ENCODE measurements at regions not wholly inside any gene's neighbourhood (a gene's known extent, or its start where the extent isn't known, plus 50 kb on each side); places are given as distances from the start of the nearest gene placed in this dataset.

DNA sequence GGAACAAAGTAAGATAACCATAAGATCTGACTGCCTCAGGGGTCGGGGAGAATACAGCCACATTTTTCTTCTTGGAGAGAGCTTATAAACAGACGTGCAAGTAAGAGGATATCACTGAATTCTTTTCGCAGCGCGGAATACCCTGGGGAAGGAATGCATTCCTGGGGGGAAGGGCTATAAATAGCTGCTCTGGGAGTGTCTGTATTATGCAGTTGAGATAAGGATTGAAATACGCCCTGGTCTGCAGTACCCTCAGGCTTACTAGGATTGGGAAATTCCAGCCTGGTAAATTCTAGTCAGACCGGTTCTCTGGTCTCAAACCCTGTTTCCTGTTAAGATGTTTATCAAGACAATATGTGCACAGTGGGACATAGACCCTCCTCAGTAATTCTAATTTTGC is 1491.7 kb upstream of the RAG2 start (continued):
- TF ChIP-seq YY1 (IDR thresholded peaks at IDR 0.05; ENCODE audit: extremely low read depth, insufficient replicate concordance, low read depth, low read length) (no peak), EGR1 (IDR thresholded peaks at IDR 0.05; ENCODE audit: low read depth) (no peak), CTCF (IDR thresholded peaks at IDR 0.05 in 2 of 3, conservative IDR thresholded peaks at IDR 0.05 in 1 of 3; ENCODE audit: borderline replicate concordance in 1 of 3, insufficient read depth in 1 of 3, low read depth in 2 of 3, low read length in 2 of 3) (no peak)

DNA sequence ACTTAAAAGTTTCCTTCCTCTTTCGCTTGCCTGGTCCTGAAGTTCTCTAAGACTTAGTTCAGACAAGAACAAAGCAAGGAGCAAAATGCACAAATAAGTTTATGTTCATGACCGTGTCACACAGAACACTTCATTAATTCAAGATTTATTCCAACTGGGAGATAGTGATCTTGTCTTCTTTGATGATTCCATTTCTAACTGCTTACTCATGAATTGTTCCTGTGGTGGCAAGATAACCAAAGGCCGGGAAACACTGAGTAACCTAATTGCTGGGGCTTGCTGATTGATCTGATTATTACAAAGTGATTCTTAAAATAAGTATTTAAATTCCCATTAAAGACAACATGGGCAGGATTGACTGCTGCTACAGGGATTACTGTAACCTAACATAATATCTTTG is 1462.9 kb upstream of the RAG2 start:
- no peak overlapping the region for H3K9ac ChIP-seq (ENCODE audit: low read length)
- no TSS peak for BruUV-seq (replicated peaks)
- no peaks in the 10 kb centered on the region for H4K20me1 ChIP-seq (ENCODE audit: insufficient read depth)
- no peak for TF ChIP-seq YY1 (IDR thresholded peaks at IDR 0.05; ENCODE audit: extremely low read depth, insufficient replicate concordance, low read depth, low read length)
- no peak for TF ChIP-seq ATF3 (IDR thresholded peaks at IDR 0.05)
- TF ChIP-seq TCF7L2 (IDR thresholded peaks at IDR 0.05; ENCODE audit: borderline replicate concordance, extremely low read depth, insufficient read depth, insufficient read length) = peak; percentile 65
- no peaks in the 10 kb centered on the region for H3K27me3 ChIP-seq (ENCODE audit: insufficient read depth, low read length)
- intact Hi-C loops (cut with micrococcal nuclease) = no loop called here
- no peaks in the 10 kb centered on the region for H3K36me3 ChIP-seq (ENCODE audit: control insufficient read depth in 1 of 2, insufficient read depth in 2 of 2, low read length in 2 of 2)
- H3K9me2 ChIP-seq (ENCODE audit: insufficient read depth) = no peaks in the 10 kb centered on the region
- ChIA-PET CTCF (no interaction called here), POLR2A (no interaction called here), RAD21 (ENCODE audit: low non-redundant PET in 1 of 2, low total read pairs in 2 of 2, uncharacterized antibody in 2 of 2, unreplicated experiment in 2 of 2) (no interaction called here)
- peaks cover 0 to 19% of the 10 kb centered on the region in 2 experiments; a peak in 3 of 4 replicates for H3K9me3 ChIP-seq (ENCODE audit: control insufficient read depth in 1 of 2, insufficient read depth in 1 of 2, low read depth in 1 of 2, low read length in 2 of 2)
- no peak for ATAC-seq
- H3K27ac ChIP-seq (ENCODE audit: low read depth, low read length) = no peak overlapping the region
- H3K4me1 ChIP-seq (ENCODE audit: control insufficient read depth in 1 of 2, insufficient read depth in 2 of 2, low read length in 2 of 2) = no peaks in the 10 kb centered on the region
- DNase-seq (ENCODE audit: low read depth, low spot score) = no peak
- no peaks in the 10 kb centered on the region for H3K79me2 ChIP-seq (ENCODE audit: insufficient read depth, low read length)
- no peak overlapping the region for H3K4me3 ChIP-seq (replicated peaks in 1 of 2; ENCODE audit: low read depth in 1 of 2, low read length in 2 of 2)
- no peak overlapping the region for H2AFZ ChIP-seq (ENCODE audit: low read depth, low read length, poor library complexity, severe bottlenecking)
- H3K4me2 ChIP-seq (ENCODE audit: low read length) = no peak overlapping the region
